HEK293T (cell line): ENCODE measurements at regions not wholly inside any gene's neighbourhood (a gene's known extent, or its start where the extent isn't known, plus 50 kb on each side); places are given as distances from the start of the nearest gene placed in this dataset.

ENCODE experiments used
- CTCF ChIA-PET: fragments of 350-600 bp; formaldehyde crosslinking; extraction: SDS; loops from one replicate; lab custom pipeline; 2021; ENCODE audit warnings: antibody characterized with exemption, inconsistent platforms; lab: Yijun Ruan, JAX
- POLR2A ChIA-PET: fragments of 350-600 bp; formaldehyde crosslinking; extraction: SDS; loops from one replicate; lab custom pipeline; 2020; ENCODE audit warnings: antibody characterized with exemption, inconsistent platforms; lab: Yijun Ruan, JAX
- DNase-seq: peaks from one replicate; pipeline ENCODE4 v3.0.0; 2012; ENCODE audit warnings: mixed read lengths; ENCODE audit errors: extremely low spot score
- ARNT ChIP-seq: fragments of 450-650 bp; IDR thresholded peaks from 2 replicates; pipeline ENCODE4 v1.6.1; 2017; ENCODE audit warnings: mild to moderate bottlenecking
- BHLHE40 ChIP-seq: fragments of 450-650 bp; IDR thresholded peaks from 2 replicates; pipeline ENCODE4 v1.6.1; 2016; ENCODE audit warnings: mild to moderate bottlenecking, moderate library complexity, borderline replicate concordance
- CTBP1 ChIP-seq: fragments of 450-650 bp; IDR thresholded peaks from 2 replicates; pipeline ENCODE4 v1.6.1; 2016; ENCODE audit warnings: borderline replicate concordance
- ELF4 ChIP-seq: fragments of 450-650 bp; IDR thresholded peaks from 2 replicates; pipeline ENCODE4 v1.6.1; 2017; ENCODE audit warnings: antibody characterized with exemption
- FOXA1 ChIP-seq: fragments of 450-650 bp; IDR thresholded peaks from 2 replicates; pipeline ENCODE4 v1.6.1; 2016; ENCODE audit warnings: mild to moderate bottlenecking
- FOXK2 ChIP-seq: fragments of 450-650 bp; IDR thresholded peaks from 2 replicates; pipeline ENCODE4 v1.6.1; 2016; ENCODE audit warnings: mild to moderate bottlenecking
- FOXM1 ChIP-seq: fragments of 450-650 bp; IDR thresholded peaks from 2 replicates; pipeline ENCODE4 v1.6.1; 2017; ENCODE audit warnings: mild to moderate bottlenecking, borderline replicate concordance
- HDGF ChIP-seq: fragments of 450-650 bp; IDR thresholded peaks from 2 replicates; pipeline ENCODE4 v1.6.1; 2017; ENCODE audit warnings: antibody characterized with exemption, borderline replicate concordance
- L3MBTL2 ChIP-seq: fragments of 450-650 bp; conservative IDR thresholded peaks from 2 replicates; pipeline ENCODE4 v1.6.1; 2016; ENCODE audit warnings: mild to moderate bottlenecking
- LEF1 ChIP-seq: fragments of 450-650 bp; IDR thresholded peaks from 2 replicates; pipeline ENCODE4 v1.6.1; 2017; ENCODE audit warnings: mild to moderate bottlenecking, borderline replicate concordance
- NFRKB ChIP-seq: fragments of 450-650 bp; IDR thresholded peaks from 2 replicates; pipeline ENCODE4 v1.6.1; 2016; ENCODE audit warnings: mild to moderate bottlenecking, moderate library complexity
- PKNOX1 ChIP-seq: fragments of 450-650 bp; IDR thresholded peaks from 2 replicates; pipeline ENCODE4 v1.6.1; 2016
- SP1 ChIP-seq: fragments of 450-650 bp; IDR thresholded peaks from 2 replicates; pipeline ENCODE4 v1.6.1; 2017
- SUZ12 ChIP-seq: fragments of 450-650 bp; IDR thresholded peaks from 2 replicates; pipeline ENCODE4 v1.6.1; 2016; ENCODE audit warnings: mild to moderate bottlenecking
- TARDBP ChIP-seq: fragments of 450-650 bp; IDR thresholded peaks from 2 replicates; pipeline ENCODE4 v1.6.1; 2016
- ZNF384 ChIP-seq: fragments of 450-650 bp; IDR thresholded peaks from 2 replicates; pipeline ENCODE4 v1.6.1; 2016

DNA sequence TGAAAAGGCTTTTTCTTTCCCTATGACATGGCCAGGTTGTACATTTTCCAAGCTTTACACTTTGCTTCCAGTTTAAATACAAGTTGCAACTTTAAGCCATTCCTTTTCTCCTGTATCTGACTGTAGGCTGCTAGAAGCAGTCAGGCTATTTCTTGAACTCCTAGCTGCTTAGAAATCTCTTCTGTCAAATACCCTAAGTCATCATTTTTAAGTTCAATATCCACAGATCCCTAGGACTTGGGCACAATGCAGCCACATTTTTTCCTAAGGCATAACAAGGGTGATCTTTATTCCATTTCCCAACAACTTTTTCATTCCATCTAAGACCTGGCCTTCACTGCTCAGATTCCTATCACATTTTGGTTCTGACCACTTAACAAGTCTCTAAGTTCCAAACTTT lies 142.7 kb upstream of the TUBA3C start:
- CTCF ChIA-PET = interaction anchor here (0.6 kb wide), 1 partner anchor 103 kb away, joined by 3 read pairs; no protein-coding TSS in a partner anchor
- POLR2A ChIA-PET = no interaction called here
- DNase-seq = no peak
- TF ChIP-seq BHLHE40 = no peak
- no peak for TF ChIP-seq HDGF
- TF ChIP-seq ARNT = no peak
- TF ChIP-seq SP1 = no peak
- no peak for TF ChIP-seq FOXM1
- TF ChIP-seq LEF1 = no peak
- TF ChIP-seq CTBP1 = no peak

- TF ChIP-seq L3MBTL2 = no peak
- TF ChIP-seq SP1 = no peak
- no peak for TF ChIP-seq HDGF
- no peak for TF ChIP-seq BHLHE40
- TF ChIP-seq PKNOX1 = no peak
- no peak for TF ChIP-seq TARDBP
- TF ChIP-seq ELF4 = no peak
- TF ChIP-seq NFRKB = no peak
- TF ChIP-seq CTBP1 = no peak
- no peak for TF ChIP-seq FOXA1
- no peak for TF ChIP-seq ZNF384
- no peak for TF ChIP-seq FOXM1
- no peak for TF ChIP-seq FOXK2
- no peak for TF ChIP-seq SUZ12
- no peak for TF ChIP-seq ARNT
- TF ChIP-seq LEF1 = no peak
- ChIA-PET CTCF (no interaction called here), POLR2A (no interaction called here)
- no peak for DNase-seq
Observed at GRCh38 chr13:19321222-19321621, 139.6 kb upstream of the TUBA3C start.

GRCh38 chr13:19305434-19305833 lies 123.8 kb upstream of the TUBA3C start:
- TF ChIP-seq NFRKB = no peak
- TF ChIP-seq BHLHE40 = no peak
- TF ChIP-seq SP1 = no peak
- TF ChIP-seq ELF4 = no peak
- TF ChIP-seq FOXM1 = no peak
- TF ChIP-seq LEF1 = no peak
- TF ChIP-seq L3MBTL2 = no peak
- TF ChIP-seq FOXA1 = no peak
- no peak for TF ChIP-seq ARNT
- TF ChIP-seq CTBP1 = no peak
- TF ChIP-seq ZNF384 = no peak
- no peak for TF ChIP-seq FOXK2
- TF ChIP-seq HDGF = no peak
- no peak for TF ChIP-seq PKNOX1
- no peak for TF ChIP-seq TARDBP
- TF ChIP-seq SUZ12 = no peak
- DNase-seq = no peak
- POLR2A ChIA-PET = no interaction called here

GRCh38 chr13:19289180-19289579 lies 107.6 kb upstream of the TUBA3C start:
- CTCF ChIA-PET = no interaction called here
- POLR2A ChIA-PET = no interaction called here
- DNase-seq = no peak
- no peak for TF ChIP-seq CTBP1
- no peak for TF ChIP-seq LEF1
- TF ChIP-seq FOXA1 = no peak
- no peak for TF ChIP-seq FOXM1
- TF ChIP-seq ELF4 = no peak
- TF ChIP-seq FOXK2 = no peak
- no peak for TF ChIP-seq SUZ12
- TF ChIP-seq TARDBP = no peak
- TF ChIP-seq BHLHE40 = no peak
- TF ChIP-seq PKNOX1 = no peak
- no peak for TF ChIP-seq HDGF
- no peak for TF ChIP-seq L3MBTL2
- no peak for TF ChIP-seq SP1
- no peak for TF ChIP-seq ARNT

More at GRCh38 chr13:19305434-19305833, 123.8 kb upstream of the TUBA3C start:
- CTCF ChIA-PET = no interaction called here

DNA sequence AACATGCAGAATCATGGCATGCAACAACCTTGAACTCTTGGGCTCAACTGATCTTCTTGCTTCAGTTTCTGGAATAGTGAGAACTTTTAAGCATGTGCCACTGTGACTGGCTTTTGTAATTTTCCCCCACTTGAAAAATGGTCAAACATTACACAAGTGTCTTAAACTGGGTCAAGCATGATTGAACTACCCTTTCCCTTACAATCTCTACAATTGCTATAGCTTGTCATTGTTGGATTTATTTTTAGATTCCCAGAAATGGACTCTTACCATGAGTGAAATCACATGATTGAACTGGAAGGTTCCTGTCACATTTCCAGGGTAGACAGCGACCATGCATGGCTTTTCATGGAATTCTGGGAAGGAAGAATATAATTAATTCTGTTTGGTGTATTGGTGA lies 102.2 kb upstream of the TUBA3C start:
- no peak for TF ChIP-seq TARDBP
- TF ChIP-seq CTBP1 = no peak
- no peak for TF ChIP-seq FOXM1
- TF ChIP-seq FOXA1 = no peak
- TF ChIP-seq FOXK2 = no peak
- TF ChIP-seq SUZ12 = no peak
- no peak for TF ChIP-seq NFRKB
- no peak for TF ChIP-seq LEF1
- no peak for TF ChIP-seq ARNT
- no peak for DNase-seq
- CTCF ChIA-PET = no interaction called here
- POLR2A ChIA-PET = no interaction called here

DNA sequence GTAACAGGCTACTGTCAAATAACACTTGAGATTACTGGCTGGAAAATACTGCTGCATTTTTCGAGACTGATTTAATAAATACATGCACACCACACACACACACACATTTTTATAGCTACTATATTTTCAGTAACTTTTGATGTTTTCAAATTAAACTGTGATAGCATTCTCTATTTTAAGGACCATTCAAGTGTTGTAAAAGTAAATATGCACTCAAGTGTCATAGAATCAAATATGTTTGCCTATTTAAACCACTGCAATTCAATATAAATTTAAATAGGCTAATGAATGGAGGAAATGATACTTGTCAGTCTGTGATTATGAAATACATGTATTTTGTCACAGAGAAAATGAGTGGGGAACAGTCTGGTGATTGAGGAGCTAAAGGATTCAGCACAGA lies 86.7 kb upstream of the TUBA3C start:
- DNase-seq = no peak
- CTCF ChIA-PET = no interaction called here
- POLR2A ChIA-PET = no interaction called here
- TF ChIP-seq ELF4 (no peak), ARNT (no peak), LEF1 (no peak), TARDBP (no peak), PKNOX1 (no peak)
